GM12878 (cell line): ENCODE measurements at regions not wholly inside any gene's neighbourhood (a gene's known extent, or its start where the extent isn't known, plus 50 kb on each side); places are given as distances from the start of the nearest gene placed in this dataset.

ENCODE experiments used
- MTA2 ChIP-seq: fragments of 450-650 bp; IDR thresholded peaks from 2 replicates; pipeline ENCODE4 v1.6.1; 2016; ENCODE audit warnings: low read depth, mild to moderate bottlenecking, moderate library complexity
- PAX8 ChIP-seq: fragments of 450-650 bp; IDR thresholded peaks from 2 replicates; pipeline ENCODE4 v1.6.1; 2017; ENCODE audit warnings: mild to moderate bottlenecking, moderate library complexity
- SMC3 ChIP-seq: IDR thresholded peaks from 2 replicates; pipeline ENCODE4 v1.6.1; 2011; ENCODE audit warnings: low read length, improper control_type of control experiment, borderline replicate concordance
- TCF7 ChIP-seq: IDR thresholded peaks from 2 replicates; pipeline ENCODE4 v1.6.1; 2014; ENCODE audit warnings: antibody characterized with exemption, borderline replicate concordance

GRCh38 chr1:221902961-221903360, 161.1 kb upstream of the DUSP10 start:
- TF ChIP-seq MTA2 (no peak), PAX8 (no peak), SMC3 (no peak), TCF7 (no peak)
